Heart left ventricle (tissue), 13 donors: ENCODE measurements at regions not wholly inside any gene's neighbourhood (a gene's known extent, or its start where the extent isn't known, plus 50 kb on each side); places are given as distances from the start of the nearest gene placed in this dataset.

Experiments
- POLR2A ChIP-seq, 2 donors: fragments of 450-650 bp; IDR thresholded peaks; one replicate each; pipeline ENCODE4 v1.6.1; 2017; ENCODE audit warnings: antibody characterized with exemption in 2 of 2, mild to moderate bottlenecking in 2 of 2, moderate library complexity in 2 of 2
- TF ChIP-seq, protein P1 (sequence below), 12 donors: fragments of 200-600 bp; sonication (generic) in 4 of 12; IDR thresholded peaks; one replicate each; pipeline versions ENCODE4 v1.5.0 to v1.8.0; 2018 to 2022; ENCODE audit warnings: antibody characterized with exemption in 12 of 12, mild to moderate bottlenecking in 5 of 12
- donor health status: ischemic (EF 13 %, LVEDD 7.1; RV severe dilation, severe dysfunction).
- donor health status: DM: no; HTN: yes; CAD: no.
- donor health status: DM: no; HTN: no; CAD: no.
- donor health status: ischemic (EF 25% LVEDD 6.9; RV normal size, moderate dysfunction).
- donor health status: ischemic (EF 25% LVEDD 5.7; RV mildly dilated, moderate dysfunction).
- donor health status: ischemic (EF 35%, LVEDD 5.7; RV mildly dilated, moderate dysfunction).
- donor health status: nonischemic (EF 11% LVEDD 7.7; RV severe dilation, severe dysfunction).
- donor health status: DM: yes; HTN: yes; CAD: no.
- donor health status: PGD.
- donor health status: ischemic (EF 29% LVEDD 5.4; RV normal size, mild dysfunction).
- donor health status: nonischemic (EF 23%, LVEDD 6.1; RV moderate dilation, normal function).

DNA sequence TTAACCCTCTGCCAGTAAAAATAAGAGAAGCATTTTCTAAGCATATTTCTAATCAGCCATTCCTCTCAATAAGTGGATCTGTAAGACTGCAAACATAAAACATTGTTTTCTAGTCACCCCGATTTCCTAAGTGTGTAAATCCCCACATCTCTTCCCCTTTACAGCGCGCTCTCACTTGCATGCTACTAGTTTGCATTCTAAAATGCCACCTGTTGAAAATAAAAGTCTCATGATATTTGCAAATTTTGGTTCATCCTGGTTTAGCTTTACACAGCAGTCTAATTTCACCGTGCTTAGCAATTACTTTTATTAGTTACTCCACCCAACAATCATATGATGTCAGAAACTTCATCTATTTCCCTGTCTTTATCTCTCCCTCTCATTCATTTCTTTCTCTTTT, 1230.7 kb upstream of the ZEB2 start:
- TF ChIP-seq POLR2A (IDR thresholded peaks at IDR 0.05) = no peak
- TF ChIP-seq, protein P1, sequence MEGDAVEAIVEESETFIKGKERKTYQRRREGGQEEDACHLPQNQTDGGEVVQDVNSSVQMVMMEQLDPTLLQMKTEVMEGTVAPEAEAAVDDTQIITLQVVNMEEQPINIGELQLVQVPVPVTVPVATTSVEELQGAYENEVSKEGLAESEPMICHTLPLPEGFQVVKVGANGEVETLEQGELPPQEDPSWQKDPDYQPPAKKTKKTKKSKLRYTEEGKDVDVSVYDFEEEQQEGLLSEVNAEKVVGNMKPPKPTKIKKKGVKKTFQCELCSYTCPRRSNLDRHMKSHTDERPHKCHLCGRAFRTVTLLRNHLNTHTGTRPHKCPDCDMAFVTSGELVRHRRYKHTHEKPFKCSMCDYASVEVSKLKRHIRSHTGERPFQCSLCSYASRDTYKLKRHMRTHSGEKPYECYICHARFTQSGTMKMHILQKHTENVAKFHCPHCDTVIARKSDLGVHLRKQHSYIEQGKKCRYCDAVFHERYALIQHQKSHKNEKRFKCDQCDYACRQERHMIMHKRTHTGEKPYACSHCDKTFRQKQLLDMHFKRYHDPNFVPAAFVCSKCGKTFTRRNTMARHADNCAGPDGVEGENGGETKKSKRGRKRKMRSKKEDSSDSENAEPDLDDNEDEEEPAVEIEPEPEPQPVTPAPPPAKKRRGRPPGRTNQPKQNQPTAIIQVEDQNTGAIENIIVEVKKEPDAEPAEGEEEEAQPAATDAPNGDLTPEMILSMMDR (IDR thresholded peaks at IDR 0.05) = no peak
